Breast epithelium (tissue), 3 donors: ENCODE measurements at regions not wholly inside any gene's neighbourhood (a gene's known extent, or its start where the extent isn't known, plus 50 kb on each side); places are given as distances from the start of the nearest gene placed in this dataset.

Experiments used
- POLR2A ChIP-seq: fragments of 450-650 bp; IDR thresholded peaks from one replicate; pipeline ENCODE4 v1.6.1; 2016; ENCODE audit warnings: antibody characterized with exemption, mild to moderate bottlenecking, moderate library complexity
- POLR2AphosphoS5 ChIP-seq, 3 donors: sonication (generic); formaldehyde crosslinking; IDR thresholded peaks; one replicate each; pipeline ENCODE4 v1.6.1; 2017; ENCODE audit warnings: antibody characterized with exemption in 3 of 3
- TF ChIP-seq, protein P1 (sequence below), 3 donors: fragments of 450-650 bp; IDR thresholded peaks; one replicate each; pipeline ENCODE4 v1.5.1; 2016 to 2017; ENCODE audit warnings: antibody characterized with exemption in 3 of 3, mild to moderate bottlenecking in 3 of 3, moderate library complexity in 3 of 3

- TF ChIP-seq, protein P1, sequence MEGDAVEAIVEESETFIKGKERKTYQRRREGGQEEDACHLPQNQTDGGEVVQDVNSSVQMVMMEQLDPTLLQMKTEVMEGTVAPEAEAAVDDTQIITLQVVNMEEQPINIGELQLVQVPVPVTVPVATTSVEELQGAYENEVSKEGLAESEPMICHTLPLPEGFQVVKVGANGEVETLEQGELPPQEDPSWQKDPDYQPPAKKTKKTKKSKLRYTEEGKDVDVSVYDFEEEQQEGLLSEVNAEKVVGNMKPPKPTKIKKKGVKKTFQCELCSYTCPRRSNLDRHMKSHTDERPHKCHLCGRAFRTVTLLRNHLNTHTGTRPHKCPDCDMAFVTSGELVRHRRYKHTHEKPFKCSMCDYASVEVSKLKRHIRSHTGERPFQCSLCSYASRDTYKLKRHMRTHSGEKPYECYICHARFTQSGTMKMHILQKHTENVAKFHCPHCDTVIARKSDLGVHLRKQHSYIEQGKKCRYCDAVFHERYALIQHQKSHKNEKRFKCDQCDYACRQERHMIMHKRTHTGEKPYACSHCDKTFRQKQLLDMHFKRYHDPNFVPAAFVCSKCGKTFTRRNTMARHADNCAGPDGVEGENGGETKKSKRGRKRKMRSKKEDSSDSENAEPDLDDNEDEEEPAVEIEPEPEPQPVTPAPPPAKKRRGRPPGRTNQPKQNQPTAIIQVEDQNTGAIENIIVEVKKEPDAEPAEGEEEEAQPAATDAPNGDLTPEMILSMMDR (IDR thresholded peaks at IDR 0.05): no peak
- TF ChIP-seq POLR2AphosphoS5 (IDR thresholded peaks at IDR 0.05) (no peak), POLR2A (no peak)
Measured at GRCh38 chr18:76230791-76231190, 264.3 kb downstream of the ZNF516 start.
